Keratinocyte (primary cell): ENCODE measurements at regions not wholly inside any gene's neighbourhood (a gene's known extent, or its start where the extent isn't known, plus 50 kb on each side); places are given as distances from the start of the nearest gene placed in this dataset.
"Not testable (repeated sequence)": the region's sequence is repeated elsewhere in the genome, so short reads cannot be mapped to it uniquely, and the experiment has no call there.

Experiments used
- DNase-seq: peaks from one replicate; pipeline ENCODE4 v3.0.0-alpha.2; 2011; ENCODE audit warnings: low read depth, missing footprints, low spot score
- FAIRE-seq: peaks from 2 replicates; lab custom pipeline; 2011; peaks lifted over from hg19 to GRCh38; lab: Jason Lieb, UNC
- H2AFZ ChIP-seq: 2 replicates; pipeline ENCODE4 v1.6.0; 2012; ENCODE audit warnings: low read length, control low read depth, inconsistent platforms; ENCODE audit not compliant: control insufficient read depth
- H3K27ac ChIP-seq: 2 replicates; pipeline ENCODE4 v1.5.1; 2011; ENCODE audit warnings: low read length; ENCODE audit not compliant: control insufficient read depth, insufficient read depth
- H3K27me3 ChIP-seq: 3 replicates; pipeline ENCODE4 v1.6.0; 2011; ENCODE audit warnings: low read length; ENCODE audit not compliant: control insufficient read depth, insufficient read depth; ENCODE audit errors: extremely low read depth
- H3K36me3 ChIP-seq, 2 experiments: 2 replicates in 1 of 2; 3 replicates in 1 of 2; pipeline ENCODE4 v1.5.1; 2011; ENCODE audit warnings: low read length in 2 of 2, mild to moderate bottlenecking in 1 of 2; ENCODE audit not compliant: control insufficient read depth in 2 of 2, insufficient read depth in 2 of 2; ENCODE audit errors: extremely low read depth in 1 of 2
- H3K4me1 ChIP-seq: 3 replicates; pipeline ENCODE4 v1.5.1; 2011; ENCODE audit warnings: low read length; ENCODE audit not compliant: control insufficient read depth, insufficient read depth; ENCODE audit errors: extremely low read depth
- H3K4me2 ChIP-seq: 3 replicates; pipeline ENCODE4 v1.6.0; 2011; ENCODE audit warnings: low read depth, low read length; ENCODE audit not compliant: control insufficient read depth, insufficient read depth; ENCODE audit errors: extremely low read depth
- H3K4me3 ChIP-seq, 3 experiments: fragments of 200-600 bp in 1 of 3; sonication (generic) in 1 of 3; 2 replicates in 2 of 3; 3 replicates in 1 of 3; pipeline ENCODE4 v1.5.1; 2011 to 2016; ENCODE audit warnings: low read length in 3 of 3, mild to moderate bottlenecking in 3 of 3, control low read depth in 2 of 3, inconsistent platforms in 1 of 3, low read depth in 1 of 3, mixed read lengths in 1 of 3, mixed run types in 1 of 3, moderate library complexity in 1 of 3; ENCODE audit not compliant: control insufficient read depth in 2 of 3, insufficient read depth in 2 of 3; ENCODE audit errors: extremely low read depth in 1 of 3
- H3K79me2 ChIP-seq: 2 replicates; pipeline ENCODE4 v1.6.0; 2012; ENCODE audit warnings: low read length; ENCODE audit not compliant: control insufficient read depth, insufficient read depth
- H3K9ac ChIP-seq: 3 replicates; pipeline ENCODE4 v1.6.0; 2011; ENCODE audit warnings: low read length; ENCODE audit not compliant: control insufficient read depth, insufficient read depth; ENCODE audit errors: extremely low read depth
- H3K9me1 ChIP-seq: 3 replicates; pipeline ENCODE4 v1.6.0; 2011; ENCODE audit warnings: low read length; ENCODE audit not compliant: control insufficient read depth, insufficient read depth; ENCODE audit errors: extremely low read depth
- H3K9me3 ChIP-seq: 2 replicates; pipeline ENCODE4 v1.5.1; 2012; ENCODE audit warnings: low read depth, low read length; ENCODE audit not compliant: control insufficient read depth
- H4K20me1 ChIP-seq: 3 replicates; pipeline ENCODE4 v1.6.0; 2011; ENCODE audit warnings: low read length; ENCODE audit not compliant: control insufficient read depth, insufficient read depth; ENCODE audit errors: extremely low read depth
- EZH2 ChIP-seq: IDR thresholded peaks from one replicate; pipeline ENCODE4 v1.6.1; 2012; ENCODE audit warnings: inconsistent platforms, mild to moderate bottlenecking, low read length, moderate library complexity
- dilution Hi-C: fragments of 300-500 bp; cut with MboI; formaldehyde crosslinking; loops from one replicate; pipeline ENCODE4 v1.7.0; 2020; ENCODE audit warnings: low sequenced_read_pairs; ENCODE audit not compliant: extremely low pct_ligation_motif_present
- TF ChIP-seq, protein P1 (sequence below), 3 experiments: IDR thresholded peaks in 1 of 3; conservative IDR thresholded peaks in 1 of 3; optimal IDR thresholded peaks in 1 of 3; 2 replicates in 2 of 3; 3 replicates in 1 of 3; pipeline versions ENCODE3 to v1.5.1; 2011; ENCODE audit warnings: low read length in 3 of 3, mild to moderate bottlenecking in 3 of 3, moderate library complexity in 2 of 3, control low read depth in 1 of 3, inconsistent platforms in 1 of 3; ENCODE audit not compliant: insufficient read depth in 2 of 3; ENCODE audit errors: extremely low read depth in 1 of 3

DNA sequence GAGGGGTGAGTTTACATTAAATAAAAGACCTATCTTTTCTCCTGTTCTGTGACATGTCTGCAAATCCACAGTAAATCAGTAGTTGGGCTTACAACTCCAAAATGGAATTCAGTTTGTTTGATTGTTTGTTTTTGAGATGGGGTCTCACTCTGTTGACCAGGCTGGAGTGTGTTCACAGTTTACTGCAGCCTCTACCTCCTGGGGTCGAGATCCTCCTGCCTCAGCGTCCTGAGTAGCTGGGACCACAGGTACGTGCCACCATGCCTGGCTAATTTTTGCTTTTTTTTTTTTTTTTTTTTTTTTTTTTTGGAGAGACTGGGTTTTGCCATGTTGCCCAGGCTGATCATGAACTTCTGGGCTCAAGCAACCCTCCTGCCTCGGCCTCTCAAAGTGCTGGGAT is 63.5 kb upstream of the ADPGK start:
- dilution Hi-C loops = no loop called here
- Histone ChIP-seq H3K4me3 (no peak overlapping the region), H3K27ac (no peak overlapping the region), H4K20me1 (no peaks in the 10 kb centered on the region), H3K79me2 (no peaks in the 10 kb centered on the region), H3K4me1 (no peaks in the 10 kb centered on the region), H3K36me3 (no peaks in the 10 kb centered on the region), H3K4me2 (no peak overlapping the region), H3K9ac (no peak overlapping the region), H2AFZ (no peak overlapping the region), H3K27me3 (no peaks in the 10 kb centered on the region), H3K9me3 (no peaks in the 10 kb centered on the region), H3K9me1 (no peaks in the 10 kb centered on the region)
- DNase-seq (no peak), FAIRE-seq (no peak)
- TF ChIP-seq EZH2 = no peak

GRCh38 chr15:72845981-72846383 is 62.4 kb upstream of the ADPGK start:
- no peak for FAIRE-seq

GRCh38 chr15:72844067-72844466 is 60.5 kb upstream of the ADPGK start:
- H4K20me1 ChIP-seq = no peaks in the 10 kb centered on the region
- no peak overlapping the region for H3K9ac ChIP-seq
- no peak overlapping the region for H3K4me2 ChIP-seq
- H3K9me3 ChIP-seq = no peaks in the 10 kb centered on the region
- no peaks in the 10 kb centered on the region for H3K36me3 ChIP-seq
- no peak overlapping the region for H3K27ac ChIP-seq
- no peaks in the 10 kb centered on the region for H3K4me1 ChIP-seq
- dilution Hi-C loops = no loop called here
- no peak for FAIRE-seq
- no peaks in the 10 kb centered on the region for H3K27me3 ChIP-seq
- H3K9me1 ChIP-seq = no peaks in the 10 kb centered on the region
- TF ChIP-seq, protein P1, sequence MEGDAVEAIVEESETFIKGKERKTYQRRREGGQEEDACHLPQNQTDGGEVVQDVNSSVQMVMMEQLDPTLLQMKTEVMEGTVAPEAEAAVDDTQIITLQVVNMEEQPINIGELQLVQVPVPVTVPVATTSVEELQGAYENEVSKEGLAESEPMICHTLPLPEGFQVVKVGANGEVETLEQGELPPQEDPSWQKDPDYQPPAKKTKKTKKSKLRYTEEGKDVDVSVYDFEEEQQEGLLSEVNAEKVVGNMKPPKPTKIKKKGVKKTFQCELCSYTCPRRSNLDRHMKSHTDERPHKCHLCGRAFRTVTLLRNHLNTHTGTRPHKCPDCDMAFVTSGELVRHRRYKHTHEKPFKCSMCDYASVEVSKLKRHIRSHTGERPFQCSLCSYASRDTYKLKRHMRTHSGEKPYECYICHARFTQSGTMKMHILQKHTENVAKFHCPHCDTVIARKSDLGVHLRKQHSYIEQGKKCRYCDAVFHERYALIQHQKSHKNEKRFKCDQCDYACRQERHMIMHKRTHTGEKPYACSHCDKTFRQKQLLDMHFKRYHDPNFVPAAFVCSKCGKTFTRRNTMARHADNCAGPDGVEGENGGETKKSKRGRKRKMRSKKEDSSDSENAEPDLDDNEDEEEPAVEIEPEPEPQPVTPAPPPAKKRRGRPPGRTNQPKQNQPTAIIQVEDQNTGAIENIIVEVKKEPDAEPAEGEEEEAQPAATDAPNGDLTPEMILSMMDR (optimal IDR thresholded peaks at IDR 0.05 in 1 of 3, IDR thresholded peaks at IDR 0.05 in 1 of 3, conservative IDR thresholded peaks at IDR 0.05 in 1 of 3; ENCODE audit: extremely low read depth in 1 of 3, insufficient read depth in 2 of 3, low read length in 3 of 3) = no peak
- TF ChIP-seq EZH2 = no peak
- H2AFZ ChIP-seq = no peak overlapping the region
- H3K4me3 ChIP-seq = no peak overlapping the region
- H3K79me2 ChIP-seq = no peaks in the 10 kb centered on the region
- DNase-seq = no peak

More at GRCh38 chr15:72845981-72846383, 62.4 kb upstream of the ADPGK start:
- H3K79me2 ChIP-seq = no peaks in the 10 kb centered on the region
- no peak for TF ChIP-seq EZH2
- TF ChIP-seq, protein P1 (optimal IDR thresholded peaks at IDR 0.05 in 1 of 3, IDR thresholded peaks at IDR 0.05 in 1 of 3, conservative IDR thresholded peaks at IDR 0.05 in 1 of 3; ENCODE audit: extremely low read depth in 1 of 3, insufficient read depth in 2 of 3, low read length in 3 of 3) = no peak
- no peaks in the 10 kb centered on the region for H3K27me3 ChIP-seq
- dilution Hi-C loops = no loop called here
- no peaks in the 10 kb centered on the region for H3K9me1 ChIP-seq
- no peaks in the 10 kb centered on the region for H3K9me3 ChIP-seq
- H3K9ac ChIP-seq = no peak overlapping the region
- H3K4me3 ChIP-seq = no peak overlapping the region
- H3K4me2 ChIP-seq = no peak overlapping the region
- H3K36me3 ChIP-seq = no peaks in the 10 kb centered on the region
- H3K27ac ChIP-seq = no peak overlapping the region
- H2AFZ ChIP-seq = no peak overlapping the region
- no peaks in the 10 kb centered on the region for H4K20me1 ChIP-seq
- no peak for DNase-seq
- H3K4me1 ChIP-seq = no peaks in the 10 kb centered on the region

GRCh38 chr15:72843340-72843739 is 59.8 kb upstream of the ADPGK start:
- H2AFZ ChIP-seq, H3K27me3 ChIP-seq, H3K9me1 ChIP-seq, H3K4me3 ChIP-seq, H3K9ac ChIP-seq, DNase-seq, H3K79me2 ChIP-seq, H3K9me3 ChIP-seq, H3K27ac ChIP-seq, H3K4me2 ChIP-seq, H3K36me3 ChIP-seq, H3K4me1 ChIP-seq, FAIRE-seq, dilution Hi-C loops, H4K20me1 ChIP-seq: not testable (repeated sequence)
